Prostate gland (tissue), 2 donors: ENCODE measurements at regions not wholly inside any gene's neighbourhood (a gene's known extent, or its start where the extent isn't known, plus 50 kb on each side); places are given as distances from the start of the nearest gene placed in this dataset.

Source experiments
- POLR2A ChIP-seq: fragments of 450-650 bp; IDR thresholded peaks from one replicate; pipeline ENCODE4 v1.6.1; 2016; ENCODE audit warnings: antibody characterized with exemption, mild to moderate bottlenecking
- TF ChIP-seq, protein P1 (sequence below), 4 experiments: fragments of 200-600 bp in 2 of 4; fragments of 450-650 bp in 2 of 4; sonication (generic) in 2 of 4; IDR thresholded peaks; 1 replicate in 3 of 4; 2 replicates in 1 of 4; pipeline ENCODE4 v1.5.1; 2016 to 2019; ENCODE audit warnings: antibody characterized with exemption in 4 of 4, mild to moderate bottlenecking in 2 of 4, moderate library complexity in 2 of 4

DNA sequence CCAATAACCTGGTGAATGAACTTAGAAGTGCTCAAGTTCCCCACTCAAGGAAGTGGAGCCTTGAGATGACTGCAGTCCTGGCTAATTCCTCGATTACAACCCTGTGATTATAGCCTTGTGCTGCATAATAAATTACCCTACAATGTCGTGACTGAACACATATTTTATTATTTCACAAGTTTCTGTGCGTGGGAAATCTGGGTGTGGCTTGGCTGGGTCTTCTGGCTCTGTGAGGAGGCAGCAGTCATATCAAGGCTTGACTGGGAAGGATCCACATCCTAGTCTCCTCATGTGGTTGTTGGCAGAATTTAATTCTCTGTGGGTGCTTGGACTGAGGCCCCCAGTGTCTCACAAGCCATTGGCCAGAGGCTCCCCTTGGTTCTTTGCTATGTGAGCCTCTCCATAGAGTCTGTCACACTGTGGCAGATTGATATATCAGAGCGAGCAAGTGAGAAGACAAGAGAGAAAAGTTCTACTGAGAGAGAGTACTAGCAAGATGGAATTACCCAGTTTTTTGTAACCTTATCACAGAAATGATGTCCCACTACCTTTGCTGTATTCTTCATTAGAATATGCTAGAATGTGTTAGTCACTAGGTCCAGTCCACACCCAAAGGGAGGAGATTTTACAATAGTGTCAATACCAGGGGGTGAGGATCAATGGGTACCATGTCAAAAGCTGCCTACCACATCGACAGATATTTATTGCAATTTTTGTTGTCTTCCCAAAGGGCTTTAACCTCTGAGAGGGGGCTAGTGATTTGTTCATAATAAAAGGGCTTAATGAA lies 102.8 kb upstream of the TBC1D5 start:
- TF ChIP-seq, protein P1, sequence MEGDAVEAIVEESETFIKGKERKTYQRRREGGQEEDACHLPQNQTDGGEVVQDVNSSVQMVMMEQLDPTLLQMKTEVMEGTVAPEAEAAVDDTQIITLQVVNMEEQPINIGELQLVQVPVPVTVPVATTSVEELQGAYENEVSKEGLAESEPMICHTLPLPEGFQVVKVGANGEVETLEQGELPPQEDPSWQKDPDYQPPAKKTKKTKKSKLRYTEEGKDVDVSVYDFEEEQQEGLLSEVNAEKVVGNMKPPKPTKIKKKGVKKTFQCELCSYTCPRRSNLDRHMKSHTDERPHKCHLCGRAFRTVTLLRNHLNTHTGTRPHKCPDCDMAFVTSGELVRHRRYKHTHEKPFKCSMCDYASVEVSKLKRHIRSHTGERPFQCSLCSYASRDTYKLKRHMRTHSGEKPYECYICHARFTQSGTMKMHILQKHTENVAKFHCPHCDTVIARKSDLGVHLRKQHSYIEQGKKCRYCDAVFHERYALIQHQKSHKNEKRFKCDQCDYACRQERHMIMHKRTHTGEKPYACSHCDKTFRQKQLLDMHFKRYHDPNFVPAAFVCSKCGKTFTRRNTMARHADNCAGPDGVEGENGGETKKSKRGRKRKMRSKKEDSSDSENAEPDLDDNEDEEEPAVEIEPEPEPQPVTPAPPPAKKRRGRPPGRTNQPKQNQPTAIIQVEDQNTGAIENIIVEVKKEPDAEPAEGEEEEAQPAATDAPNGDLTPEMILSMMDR (IDR thresholded peaks at IDR 0.05) = no peak
- TF ChIP-seq POLR2A = no peak
